Thoracic aorta (tissue), 2 donors: ENCODE measurements at regions not wholly inside any gene's neighbourhood (a gene's known extent, or its start where the extent isn't known, plus 50 kb on each side); places are given as distances from the start of the nearest gene placed in this dataset.

Source experiments
- ATAC-seq: fragments of 150-250 bp; one replicate; pipeline ENCODE4 v1.8.0; 2017; ENCODE audit warnings: low read depth; ENCODE audit not compliant: insufficient number of reproducible peaks, low FRiP score
- DNase-seq: peaks from one replicate; pipeline ENCODE4 v3.0.0-alpha.2; 2020; ENCODE audit warnings: low spot score
- H3K27ac ChIP-seq, 2 donors: fragments of 200-600 bp; sonication (generic); 1 replicate in 1 of 2; 2 replicates in 1 of 2; pipeline ENCODE4 v1.5.1; 2016; ENCODE audit warnings: mild to moderate bottlenecking in 2 of 2, moderate library complexity in 2 of 2
- H3K27me3 ChIP-seq: fragments of 200-600 bp; sonication (generic); replicated peaks from 2 replicates; pipeline ENCODE4 v1.6.0; 2016; ENCODE audit warnings: mild to moderate bottlenecking; ENCODE audit not compliant: insufficient read depth
- H3K36me3 ChIP-seq: fragments of 200-600 bp; sonication (generic); one replicate; pipeline ENCODE4 v1.5.1; 2016
- H3K4me1 ChIP-seq, 2 donors: fragments of 200-600 bp; sonication (generic); 1 replicate in 1 of 2; 2 replicates in 1 of 2; pipeline versions ENCODE4 v1.5.1 to v1.6.0; 2016; ENCODE audit warnings: low read depth in 2 of 2, mild to moderate bottlenecking in 1 of 2; ENCODE audit not compliant: control insufficient read depth in 1 of 2
- H3K4me3 ChIP-seq: fragments of 200-600 bp; sonication (generic); 2 replicates; pipeline ENCODE4 v1.5.1; 2016; ENCODE audit warnings: mild to moderate bottlenecking
- H3K9me3 ChIP-seq: fragments of 200-600 bp; sonication (generic); 2 replicates; pipeline ENCODE4 v1.5.1; 2016
- CTCF ChIP-seq: fragments of 200-600 bp; sonication (generic); IDR thresholded peaks from one replicate; pipeline ENCODE4 v1.5.1; 2019; ENCODE audit warnings: antibody characterized with exemption

DNA sequence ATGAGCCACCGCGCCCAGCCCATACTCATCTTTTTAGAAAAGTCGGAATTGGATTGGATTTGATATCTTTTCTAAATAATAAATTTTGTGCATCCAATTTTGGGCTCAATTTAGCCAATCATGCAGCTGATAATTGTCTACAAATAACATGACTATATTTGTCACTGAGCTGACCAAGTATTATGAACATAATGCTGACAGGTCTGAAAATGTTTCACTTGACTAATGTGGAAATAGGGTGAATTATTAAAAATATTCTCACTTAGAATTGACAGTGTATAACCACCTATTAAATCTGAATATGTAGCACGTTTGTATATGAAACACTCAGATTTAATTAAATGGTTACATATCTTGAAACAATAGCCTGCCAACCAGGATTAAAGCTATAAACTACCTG lies 657.2 kb upstream of the FSHR start:
- ATAC-seq = no peak
- TF ChIP-seq CTCF = no peak
- Histone ChIP-seq H3K4me3 (no peak overlapping the region), H3K27me3 (no peaks in the 10 kb centered on the region), H3K4me1 (peaks cover 0 to 9% of the 10 kb centered on the region in 2 donors), H3K9me3 (no peaks in the 10 kb centered on the region), H3K27ac (no peak overlapping the region), H3K36me3 (no peaks in the 10 kb centered on the region)
- no peak for DNase-seq

GRCh38 chr2:49807689-49808088 lies 653.4 kb upstream of the FSHR start:
- ATAC-seq (no peak), DNase-seq (no peak)
- H3K4me3 ChIP-seq = no peak overlapping the region
- H3K27ac ChIP-seq = no peak overlapping the region
- no peaks in the 10 kb centered on the region for H3K9me3 ChIP-seq
- H3K4me1 ChIP-seq = peaks cover 0 to 9% of the 10 kb centered on the region in 2 donors
- TF ChIP-seq CTCF = no peak
- H3K27me3 ChIP-seq = no peaks in the 10 kb centered on the region
- H3K36me3 ChIP-seq = no peaks in the 10 kb centered on the region

DNA sequence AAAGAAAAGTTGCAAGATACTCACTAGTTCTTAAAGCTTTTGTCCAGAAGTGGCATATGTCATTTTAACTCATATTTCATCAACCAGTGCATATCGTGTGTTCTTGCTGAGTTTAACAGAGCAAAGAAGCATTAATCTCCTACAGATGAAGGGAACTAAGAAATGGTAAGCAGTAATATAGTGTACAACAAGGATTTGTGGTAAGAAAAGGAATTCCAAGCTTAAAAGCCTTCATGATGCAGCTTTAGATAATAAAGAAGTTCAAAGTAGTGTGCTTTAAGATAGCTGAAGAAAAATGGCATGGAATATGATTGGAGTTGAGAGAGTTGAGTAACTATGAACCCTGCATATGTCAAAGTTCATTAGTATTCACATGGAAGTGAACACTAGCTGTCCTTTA lies 649.8 kb upstream of the FSHR start:
- no peak overlapping the region for H3K4me3 ChIP-seq
- H3K9me3 ChIP-seq = no peaks in the 10 kb centered on the region
- no peaks in the 10 kb centered on the region for H3K27me3 ChIP-seq
- H3K27ac ChIP-seq = no peak overlapping the region
- TF ChIP-seq CTCF = no peak
- ATAC-seq (no peak), DNase-seq (no peak)
- H3K36me3 ChIP-seq = no peaks in the 10 kb centered on the region
- no peaks in the 10 kb centered on the region for H3K4me1 ChIP-seq

DNA sequence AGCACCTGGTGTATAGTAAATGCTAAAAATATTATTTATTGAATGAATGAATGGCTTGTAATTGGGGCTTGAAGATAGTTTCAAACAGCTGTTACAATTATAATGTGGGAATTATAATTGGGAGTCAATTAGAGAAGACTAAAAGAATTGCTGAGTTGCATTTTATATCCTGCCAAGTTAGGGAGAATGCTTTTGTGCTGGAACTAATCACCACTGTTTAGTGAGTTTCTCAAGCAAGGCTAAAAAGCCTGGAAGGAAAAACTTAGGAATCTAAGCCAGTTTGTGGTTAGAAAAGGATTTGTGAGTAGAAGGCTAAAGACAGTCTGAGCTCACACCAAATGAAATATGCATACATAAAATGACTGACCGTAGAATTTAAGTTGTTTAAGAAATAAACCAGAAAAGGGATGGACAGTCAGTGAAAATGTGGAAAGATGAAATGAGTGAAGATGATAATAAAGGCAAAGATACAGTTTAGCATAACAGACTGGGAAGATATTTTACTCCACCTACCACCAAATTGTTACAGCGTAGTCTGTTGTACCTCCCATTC lies 647.7 kb upstream of the FSHR start:
- H3K27me3 ChIP-seq = no peaks in the 10 kb centered on the region
- ATAC-seq (no peak), DNase-seq (no peak)
- no peak overlapping the region for H3K27ac ChIP-seq
- H3K36me3 ChIP-seq = no peaks in the 10 kb centered on the region
- H3K4me3 ChIP-seq = no peak overlapping the region
- no peak for TF ChIP-seq CTCF
- H3K9me3 ChIP-seq = no peaks in the 10 kb centered on the region
- H3K4me1 ChIP-seq = no peaks in the 10 kb centered on the region

DNA sequence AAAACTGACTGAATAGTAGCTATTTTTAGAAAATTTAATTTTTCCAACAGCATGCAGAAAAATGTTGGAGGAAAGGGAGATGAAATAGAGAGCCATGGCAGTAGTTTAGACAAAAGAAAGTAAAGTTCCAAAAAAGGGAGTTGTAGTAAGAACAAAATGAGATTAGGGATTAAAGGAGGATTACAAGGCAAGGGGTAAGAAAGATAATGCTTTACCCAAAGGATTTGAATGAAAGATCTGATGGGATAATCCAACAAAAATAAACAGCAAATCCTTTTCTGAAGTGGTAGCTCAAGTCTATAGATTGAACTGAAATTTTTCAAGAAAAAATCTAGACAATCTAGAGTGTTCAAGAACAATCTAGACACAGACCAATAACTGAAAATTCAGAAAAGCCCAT lies 644.3 kb upstream of the FSHR start:
- no peaks in the 10 kb centered on the region for H3K36me3 ChIP-seq
- no peak for TF ChIP-seq CTCF
- H3K4me3 ChIP-seq = no peak overlapping the region
- H3K9me3 ChIP-seq = no peaks in the 10 kb centered on the region
- H3K27ac ChIP-seq = no peak overlapping the region
- ATAC-seq (no peak), DNase-seq (no peak)
- no peaks in the 10 kb centered on the region for H3K27me3 ChIP-seq
- H3K4me1 ChIP-seq = no peaks in the 10 kb centered on the region
